22Rv1 (cell line): ENCODE measurements at regions not wholly inside any gene's neighbourhood (a gene's known extent, or its start where the extent isn't known, plus 50 kb on each side); places are given as distances from the start of the nearest gene placed in this dataset.

Experiments
- ZFX ChIP-seq: fragments of 450-650 bp; IDR thresholded peaks from 2 replicates; pipeline ENCODE4 v1.6.1; 2017; ENCODE audit warnings: antibody characterized with exemption, borderline replicate concordance
- TF ChIP-seq, protein P1 (sequence below): fragments of 450-650 bp; IDR thresholded peaks from 2 replicates; pipeline ENCODE4 v1.5.1; 2017; ENCODE audit warnings: mild to moderate bottlenecking

DNA sequence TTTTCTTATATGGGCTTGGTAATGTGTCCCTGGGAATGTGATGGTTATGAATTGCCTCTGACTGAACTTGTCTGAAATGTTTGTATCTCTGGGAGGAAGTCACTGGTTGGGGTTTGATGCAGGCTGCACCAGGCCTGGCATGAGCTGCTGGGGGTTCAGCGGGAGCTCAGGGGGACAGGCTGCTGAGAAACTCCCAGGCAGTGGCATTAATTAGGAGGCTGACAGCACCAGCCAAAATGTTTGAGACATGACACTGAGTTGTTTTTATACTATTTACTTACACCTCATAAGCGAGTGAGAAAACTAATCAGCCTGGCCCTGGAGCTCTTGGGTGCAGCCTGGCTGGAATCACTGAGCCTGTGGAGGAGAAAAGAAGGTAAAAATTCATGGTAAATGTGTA, 124.1 kb upstream of the SORCS3 start:
- TF ChIP-seq, protein P1, sequence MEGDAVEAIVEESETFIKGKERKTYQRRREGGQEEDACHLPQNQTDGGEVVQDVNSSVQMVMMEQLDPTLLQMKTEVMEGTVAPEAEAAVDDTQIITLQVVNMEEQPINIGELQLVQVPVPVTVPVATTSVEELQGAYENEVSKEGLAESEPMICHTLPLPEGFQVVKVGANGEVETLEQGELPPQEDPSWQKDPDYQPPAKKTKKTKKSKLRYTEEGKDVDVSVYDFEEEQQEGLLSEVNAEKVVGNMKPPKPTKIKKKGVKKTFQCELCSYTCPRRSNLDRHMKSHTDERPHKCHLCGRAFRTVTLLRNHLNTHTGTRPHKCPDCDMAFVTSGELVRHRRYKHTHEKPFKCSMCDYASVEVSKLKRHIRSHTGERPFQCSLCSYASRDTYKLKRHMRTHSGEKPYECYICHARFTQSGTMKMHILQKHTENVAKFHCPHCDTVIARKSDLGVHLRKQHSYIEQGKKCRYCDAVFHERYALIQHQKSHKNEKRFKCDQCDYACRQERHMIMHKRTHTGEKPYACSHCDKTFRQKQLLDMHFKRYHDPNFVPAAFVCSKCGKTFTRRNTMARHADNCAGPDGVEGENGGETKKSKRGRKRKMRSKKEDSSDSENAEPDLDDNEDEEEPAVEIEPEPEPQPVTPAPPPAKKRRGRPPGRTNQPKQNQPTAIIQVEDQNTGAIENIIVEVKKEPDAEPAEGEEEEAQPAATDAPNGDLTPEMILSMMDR = no peak
- TF ChIP-seq ZFX = no peak
